GM23338 (cell line): ENCODE measurements at regions not wholly inside any gene's neighbourhood (a gene's known extent, or its start where the extent isn't known, plus 50 kb on each side); places are given as distances from the start of the nearest gene placed in this dataset.

Source experiments
- ATAC-seq: fragments of 200-7000 bp; cut with Tn5 transposase; 3 replicates; pipeline ENCODE4 v1.9.1; 2020
- DNase-seq: peaks from one replicate; pipeline ENCODE4 v3.0.0-alpha.2; 2015; ENCODE audit warnings: low spot score
- H2AFZ ChIP-seq: fragments of 200-600 bp; sonication (generic); 2 replicates; pipeline ENCODE4 v1.8.0; 2016; ENCODE audit warnings: antibody characterized with exemption, mild to moderate bottlenecking, moderate library complexity
- H3F3A ChIP-seq: fragments of 200-600 bp; sonication (generic); replicated peaks from 2 replicates; pipeline ENCODE4 v1.8.0; 2017; ENCODE audit warnings: antibody characterized with exemption, mixed run types, low read depth
- H3K27ac ChIP-seq: fragments of 200-600 bp; sonication (generic); 2 replicates; pipeline ENCODE4 v1.6.1; 2016; ENCODE audit warnings: low read depth
- H3K27me3 ChIP-seq: fragments of 200-600 bp; sonication (generic); 2 replicates; pipeline ENCODE4 v1.8.0; 2016; ENCODE audit warnings: mild to moderate bottlenecking, mixed run types, moderate library complexity; ENCODE audit not compliant: insufficient read depth
- H3K36me3 ChIP-seq: fragments of 200-600 bp; sonication (generic); 2 replicates; pipeline ENCODE4 v1.8.0; 2016; ENCODE audit warnings: mild to moderate bottlenecking; ENCODE audit not compliant: insufficient read depth
- H3K4me1 ChIP-seq: fragments of 200-600 bp; sonication (generic); 2 replicates; pipeline ENCODE4 v1.8.0; 2016; ENCODE audit warnings: mild to moderate bottlenecking, moderate library complexity; ENCODE audit not compliant: insufficient read depth
- H3K4me2 ChIP-seq: fragments of 200-600 bp; sonication (generic); 2 replicates; pipeline ENCODE4 v1.7.1; 2017; ENCODE audit warnings: mixed run types
- H3K4me3 ChIP-seq: fragments of 200-600 bp; sonication (generic); 2 replicates; pipeline ENCODE4 v1.6.1; 2016; ENCODE audit warnings: mixed run types
- H3K79me2 ChIP-seq: fragments of 200-600 bp; sonication (generic); replicated peaks from 2 replicates; pipeline ENCODE4 v1.8.0; 2017; ENCODE audit warnings: mild to moderate bottlenecking; ENCODE audit not compliant: insufficient read depth
- H3K9me2 ChIP-seq: fragments of 200-600 bp; sonication (generic); 2 replicates; pipeline ENCODE4 v1.8.0; 2017; ENCODE audit not compliant: insufficient read depth
- H4K20me1 ChIP-seq: fragments of 200-600 bp; sonication (generic); replicated peaks from 2 replicates; pipeline ENCODE4 v1.8.0; 2017; ENCODE audit warnings: mild to moderate bottlenecking; ENCODE audit not compliant: insufficient read depth
- H3K27ac Mint-ChIP-seq: 2 replicates; pipeline ENCODE4 v1.8.0; 2020; ENCODE audit warnings: inconsistent platforms, mild to moderate bottlenecking, moderate library complexity, mixed read lengths
- H3K27me3 Mint-ChIP-seq: 3 replicates; pipeline ENCODE4 v1.8.0; 2022; ENCODE audit warnings: low read depth, mild to moderate bottlenecking, moderate library complexity, mixed read lengths, inconsistent platforms; ENCODE audit not compliant: insufficient read depth, poor library complexity
- H3K36me3 Mint-ChIP-seq: 3 replicates; pipeline ENCODE4 v1.8.0; 2021; ENCODE audit warnings: low read depth, mild to moderate bottlenecking, inconsistent platforms, moderate library complexity, mixed read lengths
- H3K4me1 Mint-ChIP-seq: 3 replicates; pipeline ENCODE4 v1.8.0; 2020; ENCODE audit warnings: mild to moderate bottlenecking, inconsistent platforms, mixed read lengths
- H3K4me3 Mint-ChIP-seq: 3 replicates; pipeline ENCODE4 v1.8.0; 2021; ENCODE audit warnings: moderate library complexity, mild to moderate bottlenecking, inconsistent platforms, mixed read lengths
- H3K9me3 Mint-ChIP-seq: 3 replicates; pipeline ENCODE4 v1.8.0; 2020; ENCODE audit warnings: moderate library complexity, mild to moderate bottlenecking, inconsistent platforms, mixed read lengths
- POLR2AphosphoS5 ChIP-seq: IDR thresholded peaks from 2 replicates; pipeline ENCODE4 v1.6.1; 2016; ENCODE audit warnings: antibody characterized with exemption, low read depth
- TF ChIP-seq, protein P1 (sequence below): fragments of 250-450 bp; sonication (Bioruptor Pico); IDR thresholded peaks from 2 replicates; pipeline ENCODE4 v1.5.0; 2020; ENCODE audit warnings: mild to moderate bottlenecking, moderate library complexity

DNA sequence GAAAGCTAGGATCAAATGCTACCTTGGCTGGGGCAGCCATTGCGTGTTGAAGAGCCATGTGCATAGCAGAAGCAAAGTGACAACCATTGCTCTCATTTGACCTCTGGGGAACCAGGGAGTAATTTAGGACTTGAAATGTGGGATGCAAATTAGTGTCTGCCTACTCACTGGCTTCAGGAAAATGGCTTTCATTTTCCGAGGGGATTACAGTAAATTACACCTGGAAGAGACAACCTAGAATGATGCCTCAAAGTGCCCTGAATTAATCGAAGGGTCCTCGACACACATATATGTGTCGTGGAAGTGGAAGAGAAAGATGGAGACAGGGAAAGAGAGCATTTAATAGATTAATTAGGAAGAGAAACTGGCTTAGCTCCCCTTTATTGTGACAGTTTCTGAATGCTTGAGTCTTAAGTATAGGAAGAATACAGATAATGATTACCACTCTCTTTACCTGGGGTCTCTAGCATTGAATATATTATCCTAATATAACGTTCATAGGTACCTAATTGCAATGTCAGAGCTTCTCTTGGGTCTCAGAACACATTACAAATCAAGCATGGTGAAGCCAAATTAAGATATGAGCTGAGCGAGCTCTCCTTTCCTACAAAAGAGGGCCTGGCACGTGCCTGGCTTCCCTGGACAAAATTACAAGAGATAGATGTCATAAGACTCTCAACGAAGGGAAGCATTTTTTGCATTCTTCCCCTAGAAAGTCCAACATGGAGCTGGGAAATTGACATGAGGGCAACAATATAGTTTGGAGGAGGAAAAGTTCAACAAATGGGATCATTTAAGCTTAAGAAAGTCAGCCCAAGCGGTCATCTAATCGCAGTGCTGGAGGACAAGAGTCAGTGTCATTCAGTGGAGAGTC is 59.5 kb downstream of the MYCN start:
- DNase-seq (no peak), ATAC-seq (no peak)
- TF ChIP-seq, protein P1, sequence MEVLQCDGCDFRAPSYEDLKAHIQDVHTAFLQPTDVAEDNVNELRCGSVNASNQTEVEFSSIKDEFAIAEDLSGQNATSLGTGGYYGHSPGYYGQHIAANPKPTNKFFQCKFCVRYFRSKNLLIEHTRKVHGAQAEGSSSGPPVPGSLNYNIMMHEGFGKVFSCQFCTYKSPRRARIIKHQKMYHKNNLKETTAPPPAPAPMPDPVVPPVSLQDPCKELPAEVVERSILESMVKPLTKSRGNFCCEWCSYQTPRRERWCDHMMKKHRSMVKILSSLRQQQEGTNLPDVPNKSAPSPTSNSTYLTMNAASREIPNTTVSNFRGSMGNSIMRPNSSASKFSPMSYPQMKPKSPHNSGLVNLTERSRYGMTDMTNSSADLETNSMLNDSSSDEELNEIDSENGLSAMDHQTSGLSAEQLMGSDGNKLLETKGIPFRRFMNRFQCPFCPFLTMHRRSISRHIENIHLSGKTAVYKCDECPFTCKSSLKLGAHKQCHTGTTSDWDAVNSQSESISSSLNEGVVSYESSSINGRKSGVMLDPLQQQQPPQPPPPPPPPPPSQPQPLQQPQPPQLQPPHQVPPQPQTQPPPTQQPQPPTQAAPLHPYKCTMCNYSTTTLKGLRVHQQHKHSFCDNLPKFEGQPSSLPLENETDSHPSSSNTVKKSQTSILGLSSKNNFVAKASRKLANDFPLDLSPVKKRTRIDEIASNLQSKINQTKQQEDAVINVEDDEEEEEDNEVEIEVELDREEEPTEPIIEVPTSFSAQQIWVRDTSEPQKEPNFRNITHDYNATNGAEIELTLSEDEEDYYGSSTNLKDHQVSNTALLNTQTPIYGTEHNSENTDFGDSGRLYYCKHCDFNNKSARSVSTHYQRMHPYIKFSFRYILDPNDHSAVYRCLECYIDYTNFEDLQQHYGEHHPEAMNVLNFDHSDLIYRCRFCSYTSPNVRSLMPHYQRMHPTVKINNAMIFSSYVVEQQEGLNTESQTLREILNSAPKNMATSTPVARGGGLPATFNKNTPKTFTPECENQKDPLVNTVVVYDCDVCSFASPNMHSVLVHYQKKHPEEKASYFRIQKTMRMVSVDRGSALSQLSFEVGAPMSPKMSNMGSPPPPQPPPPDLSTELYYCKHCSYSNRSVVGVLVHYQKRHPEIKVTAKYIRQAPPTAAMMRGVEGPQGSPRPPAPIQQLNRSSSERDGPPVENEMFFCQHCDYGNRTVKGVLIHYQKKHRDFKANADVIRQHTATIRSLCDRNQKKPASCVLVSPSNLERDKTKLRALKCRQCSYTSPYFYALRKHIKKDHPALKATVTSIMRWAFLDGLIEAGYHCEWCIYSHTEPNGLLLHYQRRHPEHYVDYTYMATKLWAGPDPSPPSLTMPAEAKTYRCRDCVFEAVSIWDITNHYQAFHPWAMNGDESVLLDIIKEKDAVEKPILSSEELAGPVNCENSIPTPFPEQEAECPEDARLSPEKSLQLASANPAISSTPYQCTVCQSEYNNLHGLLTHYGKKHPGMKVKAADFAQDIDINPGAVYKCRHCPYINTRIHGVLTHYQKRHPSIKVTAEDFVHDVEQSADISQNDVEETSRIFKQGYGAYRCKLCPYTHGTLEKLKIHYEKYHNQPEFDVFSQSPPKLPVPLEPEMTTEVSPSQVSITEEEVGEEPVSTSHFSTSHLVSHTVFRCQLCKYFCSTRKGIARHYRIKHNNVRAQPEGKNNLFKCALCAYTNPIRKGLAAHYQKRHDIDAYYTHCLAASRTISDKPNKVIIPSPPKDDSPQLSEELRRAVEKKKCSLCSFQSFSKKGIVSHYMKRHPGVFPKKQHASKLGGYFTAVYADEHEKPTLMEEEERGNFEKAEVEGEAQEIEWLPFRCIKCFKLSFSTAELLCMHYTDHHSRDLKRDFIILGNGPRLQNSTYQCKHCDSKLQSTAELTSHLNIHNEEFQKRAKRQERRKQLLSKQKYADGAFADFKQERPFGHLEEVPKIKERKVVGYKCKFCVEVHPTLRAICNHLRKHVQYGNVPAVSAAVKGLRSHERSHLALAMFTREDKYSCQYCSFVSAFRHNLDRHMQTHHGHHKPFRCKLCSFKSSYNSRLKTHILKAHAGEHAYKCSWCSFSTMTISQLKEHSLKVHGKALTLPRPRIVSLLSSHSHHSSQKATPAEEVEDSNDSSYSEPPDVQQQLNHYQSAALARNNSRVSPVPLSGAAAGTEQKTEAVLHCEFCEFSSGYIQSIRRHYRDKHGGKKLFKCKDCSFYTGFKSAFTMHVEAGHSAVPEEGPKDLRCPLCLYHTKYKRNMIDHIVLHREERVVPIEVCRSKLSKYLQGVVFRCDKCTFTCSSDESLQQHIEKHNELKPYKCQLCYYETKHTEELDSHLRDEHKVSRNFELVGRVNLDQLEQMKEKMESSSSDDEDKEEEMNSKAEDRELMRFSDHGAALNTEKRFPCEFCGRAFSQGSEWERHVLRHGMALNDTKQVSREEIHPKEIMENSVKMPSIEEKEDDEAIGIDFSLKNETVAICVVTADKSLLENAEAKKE: no peak
- no peak for TF ChIP-seq POLR2AphosphoS5
- H3K4me1 ChIP-seq: no peaks in the 10 kb centered on the region
- H3K9me2 ChIP-seq: no peaks in the 10 kb centered on the region
- no peaks in the 10 kb centered on the region; the same call in 2 of the 3 replicates for H3K36me3 Mint-ChIP-seq
- H3K27me3 ChIP-seq: no peaks in the 10 kb centered on the region
- peak overlapping the region; percentile 76; the same call in 1 of the 2 replicates for H2AFZ ChIP-seq
- no peaks in the 10 kb centered on the region for H3F3A ChIP-seq
- no peak overlapping the region for H3K4me3 ChIP-seq
- H3K27ac ChIP-seq: no peak overlapping the region
- H3K79me2 ChIP-seq: no peaks in the 10 kb centered on the region
- H3K36me3 ChIP-seq: no peaks in the 10 kb centered on the region
- H3K4me2 ChIP-seq: no peak overlapping the region
- H3K4me1 Mint-ChIP-seq: peaks cover 9% of the 10 kb centered on the region
- H3K4me3 Mint-ChIP-seq: no peak overlapping the region
- H3K9me3 Mint-ChIP-seq: no peaks in the 10 kb centered on the region; the same call in 2 of the 3 replicates
- no peaks in the 10 kb centered on the region for H4K20me1 ChIP-seq
- H3K27ac Mint-ChIP-seq: no peak overlapping the region
- H3K27me3 Mint-ChIP-seq: peaks cover 2% of the 10 kb centered on the region

DNA sequence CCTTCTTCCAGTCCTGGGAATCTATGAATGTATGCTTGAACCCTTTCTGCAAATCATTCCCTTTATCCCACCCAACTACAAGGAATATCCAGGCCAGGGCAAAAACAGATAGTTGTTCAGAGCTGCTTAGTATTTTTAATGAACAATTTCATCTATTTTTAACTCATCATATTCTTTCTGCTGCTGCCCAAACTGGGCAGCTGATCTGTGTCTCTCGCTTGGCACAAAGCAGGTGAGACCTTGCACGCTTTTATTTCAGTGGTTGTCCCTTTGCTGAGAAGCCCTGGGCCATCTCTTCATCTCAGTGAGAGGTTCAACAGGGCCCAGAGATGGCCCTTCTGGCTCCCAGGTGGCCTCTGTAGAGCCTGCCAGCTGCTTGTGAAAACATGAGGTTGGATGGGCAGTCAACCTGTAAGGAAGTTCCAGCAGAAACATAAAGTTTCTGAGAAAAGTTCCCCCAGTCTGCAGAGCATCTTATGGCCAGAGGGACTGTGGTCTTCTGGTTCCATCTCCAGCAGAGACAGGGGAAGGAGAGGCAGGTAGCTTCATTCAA is 57.5 kb downstream of the MYCN start:
- Histone ChIP-seq H3K4me2 (no peak overlapping the region), H3K27me3 (no peaks in the 10 kb centered on the region), H3K36me3 (no peaks in the 10 kb centered on the region), H2AFZ (peak overlapping the region; percentile 84), H3K79me2 (no peaks in the 10 kb centered on the region), H4K20me1 (no peaks in the 10 kb centered on the region), H3K4me3 (no peak overlapping the region), H3K27ac (no peak overlapping the region), H3K4me1 (no peaks in the 10 kb centered on the region), H3F3A (no peaks in the 10 kb centered on the region), H3K9me2 (no peaks in the 10 kb centered on the region)
- H3K36me3 Mint-ChIP-seq: no peaks in the 10 kb centered on the region; the same call in 2 of the 3 replicates
- ATAC-seq (no peak), DNase-seq (no peak)
- H3K4me3 Mint-ChIP-seq: no peak overlapping the region
- H3K9me3 Mint-ChIP-seq: no peaks in the 10 kb centered on the region; the same call in 2 of the 3 replicates
- no peak overlapping the region for H3K27ac Mint-ChIP-seq
- H3K27me3 Mint-ChIP-seq: peaks cover 5% of the 10 kb centered on the region
- H3K4me1 Mint-ChIP-seq: peaks cover 9% of the 10 kb centered on the region
- TF ChIP-seq, protein P1: no peak
